GM21737 (cell line): ENCODE measurements at regions not wholly inside any gene's neighbourhood (a gene's known extent, or its start where the extent isn't known, plus 50 kb on each side); places are given as distances from the start of the nearest gene placed in this dataset.
"Not testable (repeated sequence)": the region's sequence is repeated elsewhere in the genome, so short reads cannot be mapped to it uniquely, and the experiment has no call there.

Experiments
- ATAC-seq: cut with Tn5 transposase; IDR thresholded peaks from one replicate; pipeline ENCODE4 v1.9.1; 2021; ENCODE audit warnings: mild to moderate bottlenecking, moderate library complexity; ENCODE audit not compliant: unreplicated experiment

GRCh38 chr10:26355241-26355640 lies 82.9 kb upstream of the APBB1IP start:
- no peak for ATAC-seq

GRCh38 chr10:26357203-26357602 lies 80.9 kb upstream of the APBB1IP start:
- ATAC-seq, result no peak

- ATAC-seq, result no peak
Observed at GRCh38 chr10:26358071-26358470, 80.1 kb upstream of the APBB1IP start.

GRCh38 chr10:26359670-26360069 lies 78.5 kb upstream of the APBB1IP start:
- no peak for ATAC-seq

- no peak for ATAC-seq
Observed at GRCh38 chr10:26361351-26361750, 76.8 kb upstream of the APBB1IP start.

GRCh38 chr10:26361971-26362370 lies 76.2 kb upstream of the APBB1IP start:
- ATAC-seq, result no peak

- ATAC-seq, result no peak
Observed at GRCh38 chr10:26365681-26366358, 72.3 kb upstream of the APBB1IP start.

GRCh38 chr10:26367035-26367434 lies 71.1 kb upstream of the APBB1IP start:
- not testable (repeated sequence) for ATAC-seq

GRCh38 chr10:26367771-26368170 lies 70.4 kb upstream of the APBB1IP start:
- no peak for ATAC-seq

- ATAC-seq, result peak; percentile 40
Observed at GRCh38 chr10:26368463-26368862, 69.7 kb upstream of the APBB1IP start.

GRCh38 chr10:26372513-26373354 lies 65.4 kb upstream of the APBB1IP start:
- ATAC-seq, result peak; percentile 75

- no peak for ATAC-seq
Observed at GRCh38 chr10:26374426-26374825, 63.7 kb upstream of the APBB1IP start.

GRCh38 chr10:26377224-26377810 lies 60.8 kb upstream of the APBB1IP start:
- ATAC-seq, result not testable (repeated sequence)

- no peak for ATAC-seq
Observed at GRCh38 chr10:26378861-26379294, 59.3 kb upstream of the APBB1IP start.

GRCh38 chr10:26380815-26381214 lies 57.3 kb upstream of the APBB1IP start:
- no peak for ATAC-seq

GRCh38 chr10:26381986-26382385 lies 56.2 kb upstream of the APBB1IP start:
- ATAC-seq, result no peak

GRCh38 chr10:26384600-26384999 lies 53.5 kb upstream of the APBB1IP start:
- ATAC-seq, result no peak

- ATAC-seq, result no peak
Observed at GRCh38 chr10:26385443-26385842, 52.7 kb upstream of the APBB1IP start.

GRCh38 chr10:26386781-26387180 lies 51.4 kb upstream of the APBB1IP start:
- no peak for ATAC-seq
